ENCODE measurements at regions not wholly inside any gene's neighbourhood (a gene's known extent, or its start where the extent isn't known, plus 50 kb on each side); places are given as distances from the start of the nearest gene placed in this dataset.
A peak's percentile ranks its signal among the peaks of the same experiment; 100 is the strongest.

DNA sequence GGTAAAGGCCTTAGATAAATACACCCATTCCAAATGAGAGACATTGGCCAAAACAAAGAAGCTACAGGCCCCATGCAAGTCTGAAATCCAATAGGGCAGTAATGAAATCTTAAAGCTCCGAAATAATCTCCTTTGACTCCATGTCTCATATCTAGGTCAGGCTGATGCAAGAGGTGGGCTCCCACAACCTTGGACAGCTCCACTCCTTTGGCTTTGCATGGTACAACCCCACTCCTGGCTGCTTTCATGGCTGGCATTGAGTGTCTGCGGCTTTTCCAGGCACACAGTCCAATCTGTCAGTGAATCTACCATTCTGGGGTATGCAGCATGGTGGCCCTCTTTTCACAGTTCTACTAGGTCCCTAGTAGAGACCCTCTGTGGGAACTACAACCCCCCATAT, 762.5 kb downstream of the LIG4 start:
- no peaks in the 10 kb centered on the region for H3K9me3 ChIP-seq (ENCODE audit: control insufficient read depth, insufficient read depth, low read depth, low read length)
- H3K27ac ChIP-seq (ENCODE audit: extremely low read depth, low read depth, low read length), result no peak overlapping the region
- CTCF ChIA-PET, result no interaction called here
- H3K4me3 ChIP-seq (ENCODE audit: low read depth, low read length), result no peak overlapping the region
- H3K4me1 ChIP-seq (ENCODE audit: control insufficient read depth, insufficient read depth, low read length), result no peaks in the 10 kb centered on the region
- POLR2A ChIA-PET, result no interaction called here
- TF ChIP-seq, protein P1, sequence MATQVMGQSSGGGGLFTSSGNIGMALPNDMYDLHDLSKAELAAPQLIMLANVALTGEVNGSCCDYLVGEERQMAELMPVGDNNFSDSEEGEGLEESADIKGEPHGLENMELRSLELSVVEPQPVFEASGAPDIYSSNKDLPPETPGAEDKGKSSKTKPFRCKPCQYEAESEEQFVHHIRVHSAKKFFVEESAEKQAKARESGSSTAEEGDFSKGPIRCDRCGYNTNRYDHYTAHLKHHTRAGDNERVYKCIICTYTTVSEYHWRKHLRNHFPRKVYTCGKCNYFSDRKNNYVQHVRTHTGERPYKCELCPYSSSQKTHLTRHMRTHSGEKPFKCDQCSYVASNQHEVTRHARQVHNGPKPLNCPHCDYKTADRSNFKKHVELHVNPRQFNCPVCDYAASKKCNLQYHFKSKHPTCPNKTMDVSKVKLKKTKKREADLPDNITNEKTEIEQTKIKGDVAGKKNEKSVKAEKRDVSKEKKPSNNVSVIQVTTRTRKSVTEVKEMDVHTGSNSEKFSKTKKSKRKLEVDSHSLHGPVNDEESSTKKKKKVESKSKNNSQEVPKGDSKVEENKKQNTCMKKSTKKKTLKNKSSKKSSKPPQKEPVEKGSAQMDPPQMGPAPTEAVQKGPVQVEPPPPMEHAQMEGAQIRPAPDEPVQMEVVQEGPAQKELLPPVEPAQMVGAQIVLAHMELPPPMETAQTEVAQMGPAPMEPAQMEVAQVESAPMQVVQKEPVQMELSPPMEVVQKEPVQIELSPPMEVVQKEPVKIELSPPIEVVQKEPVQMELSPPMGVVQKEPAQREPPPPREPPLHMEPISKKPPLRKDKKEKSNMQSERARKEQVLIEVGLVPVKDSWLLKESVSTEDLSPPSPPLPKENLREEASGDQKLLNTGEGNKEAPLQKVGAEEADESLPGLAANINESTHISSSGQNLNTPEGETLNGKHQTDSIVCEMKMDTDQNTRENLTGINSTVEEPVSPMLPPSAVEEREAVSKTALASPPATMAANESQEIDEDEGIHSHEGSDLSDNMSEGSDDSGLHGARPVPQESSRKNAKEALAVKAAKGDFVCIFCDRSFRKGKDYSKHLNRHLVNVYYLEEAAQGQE (tag by site-specific recombination; IDR thresholded peaks at IDR 0.05), result 0 out of 2 replicates have a peak, but pooled peaks have one; percentile 50
- TF ChIP-seq ZNF585B (tag by site-specific recombination; IDR thresholded peaks at IDR 0.05), result no peak
- H3K36me3 ChIP-seq (ENCODE audit: control insufficient read depth in 2 of 2, insufficient read depth in 1 of 2, low read length in 2 of 2), result no peaks in the 10 kb centered on the region

DNA sequence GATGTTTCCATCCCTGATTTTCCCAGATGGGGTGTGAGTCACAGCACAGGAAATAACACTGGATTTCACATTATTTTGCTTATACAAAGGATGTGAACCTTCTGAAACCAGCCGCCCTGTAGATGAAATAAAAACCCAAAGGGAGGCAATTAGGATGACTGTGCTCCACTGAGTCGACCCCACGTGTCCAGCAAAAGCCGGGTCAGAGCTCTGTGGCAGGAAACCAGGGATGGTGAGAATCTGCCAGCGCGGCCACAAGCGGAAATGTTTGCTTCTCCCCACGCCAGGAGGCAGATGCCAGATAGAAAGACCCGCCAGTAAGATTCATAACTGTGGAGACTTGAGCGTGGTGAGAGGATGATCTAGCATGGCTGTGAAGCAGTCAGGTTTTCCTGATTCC, 764.4 kb downstream of the LIG4 start:
- ChIA-PET CTCF (no interaction called here), POLR2A (no interaction called here)
- no peaks in the 10 kb centered on the region for H3K36me3 ChIP-seq (ENCODE audit: control insufficient read depth in 2 of 2, insufficient read depth in 1 of 2, low read length in 2 of 2)
- no peak overlapping the region for H3K4me3 ChIP-seq (ENCODE audit: low read depth, low read length)
- no peak overlapping the region for H3K27ac ChIP-seq (ENCODE audit: extremely low read depth, low read depth, low read length)
- TF ChIP-seq, protein P2, sequence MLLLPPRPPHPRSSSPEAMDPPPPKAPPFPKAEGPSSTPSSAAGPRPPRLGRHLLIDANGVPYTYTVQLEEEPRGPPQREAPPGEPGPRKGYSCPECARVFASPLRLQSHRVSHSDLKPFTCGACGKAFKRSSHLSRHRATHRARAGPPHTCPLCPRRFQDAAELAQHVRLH (tag by site-specific recombination; IDR thresholded peaks at IDR 0.05), result no peak
- no peaks in the 10 kb centered on the region for H3K4me1 ChIP-seq (ENCODE audit: control insufficient read depth, insufficient read depth, low read length)
- H3K9me3 ChIP-seq (ENCODE audit: control insufficient read depth, insufficient read depth, low read depth, low read length), result no peaks in the 10 kb centered on the region

DNA sequence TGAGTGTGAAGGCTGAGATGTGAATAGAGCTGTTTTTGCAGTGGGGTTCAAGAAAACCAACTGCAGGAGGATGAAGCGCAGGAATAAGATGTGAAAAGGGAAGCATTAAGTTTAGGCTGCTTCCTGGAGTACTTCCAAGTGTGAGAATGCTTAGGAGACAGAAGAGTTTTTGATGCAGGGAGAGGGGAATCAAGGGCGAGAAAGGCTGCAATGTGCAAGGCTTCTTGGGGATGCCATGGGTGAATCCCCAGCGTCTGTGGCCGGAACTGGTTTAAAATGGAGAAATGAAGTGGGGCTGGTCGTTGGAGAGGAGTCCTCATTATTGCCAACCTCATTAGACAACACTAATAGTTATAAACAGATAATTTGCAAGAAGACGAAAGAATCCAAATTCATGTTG, 764.9 kb downstream of the LIG4 start:
- Histone ChIP-seq H3K36me3 (ENCODE audit: control insufficient read depth in 2 of 2, insufficient read depth in 1 of 2, low read length in 2 of 2) (no peaks in the 10 kb centered on the region), H3K4me3 (ENCODE audit: low read depth, low read length) (no peak overlapping the region), H3K9me3 (ENCODE audit: control insufficient read depth, insufficient read depth, low read depth, low read length) (no peaks in the 10 kb centered on the region), H3K27ac (ENCODE audit: extremely low read depth, low read depth, low read length) (no peak overlapping the region), H3K4me1 (ENCODE audit: control insufficient read depth, insufficient read depth, low read length) (no peaks in the 10 kb centered on the region)
- ChIA-PET CTCF (no interaction called here), POLR2A (no interaction called here)
- TF ChIP-seq, protein P3, sequence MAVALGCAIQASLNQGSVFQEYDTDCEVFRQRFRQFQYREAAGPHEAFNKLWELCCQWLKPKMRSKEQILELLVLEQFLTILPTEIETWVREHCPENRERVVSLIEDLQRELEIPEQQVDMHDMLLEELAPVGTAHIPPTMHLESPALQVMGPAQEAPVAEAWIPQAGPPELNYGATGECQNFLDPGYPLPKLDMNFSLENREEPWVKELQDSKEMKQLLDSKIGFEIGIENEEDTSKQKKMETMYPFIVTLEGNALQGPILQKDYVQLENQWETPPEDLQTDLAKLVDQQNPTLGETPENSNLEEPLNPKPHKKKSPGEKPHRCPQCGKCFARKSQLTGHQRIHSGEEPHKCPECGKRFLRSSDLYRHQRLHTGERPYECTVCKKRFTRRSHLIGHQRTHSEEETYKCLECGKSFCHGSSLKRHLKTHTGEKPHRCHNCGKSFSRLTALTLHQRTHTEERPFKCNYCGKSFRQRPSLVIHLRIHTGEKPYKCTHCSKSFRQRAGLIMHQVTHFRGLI (tag by site-specific recombination; IDR thresholded peaks at IDR 0.05), result no peak
- TF ChIP-seq, protein P4, sequence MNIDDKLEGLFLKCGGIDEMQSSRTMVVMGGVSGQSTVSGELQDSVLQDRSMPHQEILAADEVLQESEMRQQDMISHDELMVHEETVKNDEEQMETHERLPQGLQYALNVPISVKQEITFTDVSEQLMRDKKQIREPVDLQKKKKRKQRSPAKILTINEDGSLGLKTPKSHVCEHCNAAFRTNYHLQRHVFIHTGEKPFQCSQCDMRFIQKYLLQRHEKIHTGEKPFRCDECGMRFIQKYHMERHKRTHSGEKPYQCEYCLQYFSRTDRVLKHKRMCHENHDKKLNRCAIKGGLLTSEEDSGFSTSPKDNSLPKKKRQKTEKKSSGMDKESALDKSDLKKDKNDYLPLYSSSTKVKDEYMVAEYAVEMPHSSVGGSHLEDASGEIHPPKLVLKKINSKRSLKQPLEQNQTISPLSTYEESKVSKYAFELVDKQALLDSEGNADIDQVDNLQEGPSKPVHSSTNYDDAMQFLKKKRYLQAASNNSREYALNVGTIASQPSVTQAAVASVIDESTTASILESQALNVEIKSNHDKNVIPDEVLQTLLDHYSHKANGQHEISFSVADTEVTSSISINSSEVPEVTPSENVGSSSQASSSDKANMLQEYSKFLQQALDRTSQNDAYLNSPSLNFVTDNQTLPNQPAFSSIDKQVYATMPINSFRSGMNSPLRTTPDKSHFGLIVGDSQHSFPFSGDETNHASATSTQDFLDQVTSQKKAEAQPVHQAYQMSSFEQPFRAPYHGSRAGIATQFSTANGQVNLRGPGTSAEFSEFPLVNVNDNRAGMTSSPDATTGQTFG (tag by site-specific recombination; IDR thresholded peaks at IDR 0.05; ENCODE audit: borderline replicate concordance), result no peak
- no peak for TF ChIP-seq ZNF184 (tag by site-specific recombination; IDR thresholded peaks at IDR 0.05)
- TF ChIP-seq ZNF571 (tag by site-specific recombination; IDR thresholded peaks at IDR 0.05), result no peak
- no peak for TF ChIP-seq ZNF837 (tag by site-specific recombination; IDR thresholded peaks at IDR 0.05)
- TF ChIP-seq, protein P5, sequence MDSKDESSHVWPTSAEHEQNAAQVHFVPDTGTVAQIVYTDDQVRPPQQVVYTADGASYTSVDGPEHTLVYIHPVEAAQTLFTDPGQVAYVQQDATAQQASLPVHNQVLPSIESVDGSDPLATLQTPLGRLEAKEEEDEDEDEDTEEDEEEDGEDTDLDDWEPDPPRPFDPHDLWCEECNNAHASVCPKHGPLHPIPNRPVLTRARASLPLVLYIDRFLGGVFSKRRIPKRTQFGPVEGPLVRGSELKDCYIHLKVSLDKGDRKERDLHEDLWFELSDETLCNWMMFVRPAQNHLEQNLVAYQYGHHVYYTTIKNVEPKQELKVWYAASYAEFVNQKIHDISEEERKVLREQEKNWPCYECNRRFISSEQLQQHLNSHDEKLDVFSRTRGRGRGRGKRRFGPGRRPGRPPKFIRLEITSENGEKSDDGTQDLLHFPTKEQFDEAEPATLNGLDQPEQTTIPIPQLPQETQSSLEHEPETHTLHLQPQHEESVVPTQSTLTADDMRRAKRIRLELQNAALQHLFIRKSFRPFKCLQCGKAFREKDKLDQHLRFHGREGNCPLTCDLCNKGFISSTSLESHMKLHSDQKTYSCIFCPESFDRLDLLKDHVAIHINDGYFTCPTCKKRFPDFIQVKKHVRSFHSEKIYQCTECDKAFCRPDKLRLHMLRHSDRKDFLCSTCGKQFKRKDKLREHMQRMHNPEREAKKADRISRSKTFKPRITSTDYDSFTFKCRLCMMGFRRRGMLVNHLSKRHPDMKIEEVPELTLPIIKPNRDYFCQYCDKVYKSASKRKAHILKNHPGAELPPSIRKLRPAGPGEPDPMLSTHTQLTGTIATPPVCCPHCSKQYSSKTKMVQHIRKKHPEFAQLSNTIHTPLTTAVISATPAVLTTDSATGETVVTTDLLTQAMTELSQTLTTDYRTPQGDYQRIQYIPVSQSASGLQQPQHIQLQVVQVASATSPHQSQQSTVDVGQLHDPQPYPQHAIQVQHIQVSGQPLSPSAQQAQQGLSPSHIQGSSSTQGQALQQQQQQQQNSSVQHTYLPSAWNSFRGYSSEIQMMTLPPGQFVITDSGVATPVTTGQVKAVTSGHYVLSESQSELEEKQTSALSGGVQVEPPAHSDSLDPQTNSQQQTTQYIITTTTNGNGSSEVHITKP (tag by site-specific recombination; IDR thresholded peaks at IDR 0.05), result no peak
- TF ChIP-seq SP2 (tag by site-specific recombination; IDR thresholded peaks at IDR 0.05), result no peak
- TF ChIP-seq ZNF157 (tag by site-specific recombination; IDR thresholded peaks at IDR 0.05), result no peak
- no peak for TF ChIP-seq BCL11A (tag by site-specific recombination; IDR thresholded peaks at IDR 0.05; ENCODE audit: low read depth)
- TF ChIP-seq, protein P6, sequence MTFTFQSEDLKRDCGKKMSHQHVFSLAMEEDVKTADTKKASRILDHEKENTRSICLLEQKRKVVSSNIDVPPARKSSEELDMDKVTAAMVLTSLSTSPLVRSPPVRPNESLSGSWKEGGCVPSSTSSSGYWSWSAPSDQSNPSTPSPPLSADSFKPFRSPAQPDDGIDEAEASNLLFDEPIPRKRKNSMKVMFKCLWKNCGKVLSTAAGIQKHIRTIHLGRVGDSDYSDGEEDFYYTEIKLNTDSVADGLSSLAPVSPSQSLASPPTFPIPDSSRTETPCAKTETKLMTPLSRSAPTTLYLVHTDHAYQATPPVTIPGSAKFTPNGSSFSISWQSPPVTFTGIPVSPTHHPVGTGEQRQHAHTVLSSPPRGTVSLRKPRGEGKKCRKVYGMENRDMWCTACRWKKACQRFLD (tag by site-specific recombination; IDR thresholded peaks at IDR 0.05), result no peak
- TF ChIP-seq ZNF701 (tag by site-specific recombination; IDR thresholded peaks at IDR 0.05), result no peak
- no peak for TF ChIP-seq ZNF629 (tag by site-specific recombination; IDR thresholded peaks at IDR 0.05)
- no peak for TF ChIP-seq ZBTB1 (tag by site-specific recombination; IDR thresholded peaks at IDR 0.05)
- TF ChIP-seq SCRT2 (tag by site-specific recombination; IDR thresholded peaks at IDR 0.05), result no peak
- TF ChIP-seq, protein P7, sequence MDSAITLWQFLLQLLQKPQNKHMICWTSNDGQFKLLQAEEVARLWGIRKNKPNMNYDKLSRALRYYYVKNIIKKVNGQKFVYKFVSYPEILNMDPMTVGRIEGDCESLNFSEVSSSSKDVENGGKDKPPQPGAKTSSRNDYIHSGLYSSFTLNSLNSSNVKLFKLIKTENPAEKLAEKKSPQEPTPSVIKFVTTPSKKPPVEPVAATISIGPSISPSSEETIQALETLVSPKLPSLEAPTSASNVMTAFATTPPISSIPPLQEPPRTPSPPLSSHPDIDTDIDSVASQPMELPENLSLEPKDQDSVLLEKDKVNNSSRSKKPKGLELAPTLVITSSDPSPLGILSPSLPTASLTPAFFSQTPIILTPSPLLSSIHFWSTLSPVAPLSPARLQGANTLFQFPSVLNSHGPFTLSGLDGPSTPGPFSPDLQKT (IDR thresholded peaks at IDR 0.05; ENCODE audit: borderline replicate concordance, low read depth, low read length), result no peak
